ENCODE measurements at regions not wholly inside any gene's neighbourhood (a gene's known extent, or its start where the extent isn't known, plus 50 kb on each side); places are given as distances from the start of the nearest gene placed in this dataset.

DNA sequence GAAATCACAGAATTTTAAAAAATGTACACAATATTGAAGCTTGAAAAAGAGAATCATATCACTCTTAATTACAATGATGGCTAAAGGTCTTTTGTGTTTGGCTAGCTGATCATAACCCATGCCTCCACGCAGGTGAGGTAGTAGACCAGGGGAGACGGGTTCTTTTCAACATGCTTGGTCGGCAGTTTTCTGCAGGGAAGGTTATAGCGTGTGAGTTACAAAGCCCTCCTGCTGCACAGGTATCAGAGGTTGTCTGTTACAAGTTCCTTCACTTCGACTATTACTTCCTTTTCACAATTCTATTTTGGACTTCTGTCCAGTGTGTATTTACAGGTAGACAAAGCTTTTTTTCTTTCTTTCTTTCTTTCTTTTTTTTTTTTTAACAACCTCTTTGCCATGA, 127.1 kb upstream of the PRPS1L1 start:
- no peak overlapping the region for H3K4me3 ChIP-seq (ENCODE audit: low read depth, low read length, poor library complexity, severe bottlenecking)
- no TSS peak for BruUV-seq (replicated peaks)
- no peaks in the 10 kb centered on the region for H3K9me2 ChIP-seq (ENCODE audit: insufficient read depth, low read length)
- H3K79me2 ChIP-seq (ENCODE audit: insufficient read depth, low read depth, low read length), result no peaks in the 10 kb centered on the region
- no peaks in the 10 kb centered on the region for H3K4me1 ChIP-seq (ENCODE audit: insufficient read depth, low read length, poor library complexity, severe bottlenecking)
- ChIA-PET POLR2A (no interaction called here), CTCF (ENCODE audit: unreplicated experiment) (no interaction called here)
- no peaks in the 10 kb centered on the region for H3K9me3 ChIP-seq (ENCODE audit: low read length)
- intact Hi-C loops (cut with micrococcal nuclease; ENCODE audit: unreplicated experiment), result no loop called here
- H3K27ac ChIP-seq (ENCODE audit: low read depth, low read length, poor library complexity, severe bottlenecking), result no peak overlapping the region
- no peak for DNase-seq (ENCODE audit: low spot score)
- H3K36me3 ChIP-seq (ENCODE audit: insufficient read depth, low read length), result no peaks in the 10 kb centered on the region
- TF ChIP-seq CTCF (conservative IDR thresholded peaks at IDR 0.05; ENCODE audit: low read length), result no peak
- TF ChIP-seq EZH2phosphoT487 (IDR thresholded peaks at IDR 0.05; ENCODE audit: borderline replicate concordance, low read depth, low read length), result no peak
- H2AFZ ChIP-seq (ENCODE audit: low read length), result no peak overlapping the region
- no peaks in the 10 kb centered on the region for H4K20me1 ChIP-seq (ENCODE audit: insufficient read depth, low read length)
- H3K4me2 ChIP-seq (ENCODE audit: low read length), result no peak overlapping the region

DNA sequence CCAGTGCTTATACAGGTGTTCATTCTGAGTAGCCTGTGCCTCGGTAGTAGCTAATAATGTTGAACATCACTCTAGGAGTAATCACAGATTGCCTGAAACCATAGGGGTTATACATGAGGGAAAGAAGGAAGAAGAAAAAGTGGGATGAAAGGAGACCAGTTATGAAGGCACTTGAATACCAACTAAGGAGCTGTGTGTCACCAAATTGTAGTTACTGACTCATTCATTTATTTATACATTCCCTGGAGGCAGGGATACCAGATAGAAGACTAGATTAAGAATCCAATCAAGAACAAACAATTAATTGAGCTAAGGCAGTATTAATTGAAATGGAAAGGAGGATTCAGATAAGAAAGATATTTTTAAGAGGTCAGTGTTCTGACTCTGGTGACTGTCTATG, 129.6 kb upstream of the PRPS1L1 start:
- Histone ChIP-seq H3K4me3 (ENCODE audit: low read depth, low read length, poor library complexity, severe bottlenecking) (no peak overlapping the region), H3K9me2 (ENCODE audit: insufficient read depth, low read length) (no peaks in the 10 kb centered on the region), H3K9me3 (ENCODE audit: low read length) (no peaks in the 10 kb centered on the region), H3K4me1 (ENCODE audit: insufficient read depth, low read length, poor library complexity, severe bottlenecking) (no peaks in the 10 kb centered on the region), H3K4me2 (ENCODE audit: low read length) (no peak overlapping the region), H3K36me3 (ENCODE audit: insufficient read depth, low read length) (no peaks in the 10 kb centered on the region), H2AFZ (ENCODE audit: low read length) (no peak overlapping the region), H3K79me2 (ENCODE audit: insufficient read depth, low read depth, low read length) (no peaks in the 10 kb centered on the region), H3K27ac (ENCODE audit: low read depth, low read length, poor library complexity, severe bottlenecking) (no peak overlapping the region), H4K20me1 (ENCODE audit: insufficient read depth, low read length) (no peaks in the 10 kb centered on the region)
- ChIA-PET POLR2A (no interaction called here), CTCF (ENCODE audit: unreplicated experiment) (no interaction called here)
- no peak for TF ChIP-seq EZH2phosphoT487 (IDR thresholded peaks at IDR 0.05; ENCODE audit: borderline replicate concordance, low read depth, low read length)
- no peak for TF ChIP-seq CTCF (conservative IDR thresholded peaks at IDR 0.05; ENCODE audit: low read length)
- no peak for DNase-seq (ENCODE audit: low spot score)
- no TSS peak for BruUV-seq (replicated peaks)
- intact Hi-C loops (cut with micrococcal nuclease; ENCODE audit: unreplicated experiment), result no loop called here

DNA sequence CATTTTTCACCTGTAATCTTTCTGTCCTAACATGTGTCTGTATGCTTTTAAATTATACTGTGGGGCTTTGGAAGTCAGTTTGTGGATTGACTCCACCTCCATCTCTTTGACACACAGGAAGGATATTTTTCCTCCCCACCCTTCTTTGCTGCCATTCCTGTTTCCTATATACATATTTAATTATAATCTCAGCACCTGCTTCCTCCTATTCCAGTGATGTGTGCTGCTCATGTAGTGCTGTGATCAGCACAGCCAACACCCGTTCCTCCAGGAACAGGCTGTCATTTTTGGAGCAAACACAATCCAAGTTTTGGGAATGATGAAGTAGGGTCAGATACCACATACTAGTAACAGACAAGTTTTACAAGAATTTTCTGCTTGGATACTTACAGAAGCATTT, 135.0 kb upstream of the PRPS1L1 start:
- H3K4me3 ChIP-seq (ENCODE audit: low read depth, low read length, poor library complexity, severe bottlenecking), result no peak overlapping the region
- H4K20me1 ChIP-seq (ENCODE audit: insufficient read depth, low read length), result no peaks in the 10 kb centered on the region
- no peak overlapping the region for H3K27ac ChIP-seq (ENCODE audit: low read depth, low read length, poor library complexity, severe bottlenecking)
- H3K9me2 ChIP-seq (ENCODE audit: insufficient read depth, low read length), result no peaks in the 10 kb centered on the region
- no peaks in the 10 kb centered on the region for H3K4me1 ChIP-seq (ENCODE audit: insufficient read depth, low read length, poor library complexity, severe bottlenecking)
- BruUV-seq (replicated peaks), result no TSS peak
- ChIA-PET POLR2A (no interaction called here), CTCF (ENCODE audit: unreplicated experiment) (no interaction called here)
- H2AFZ ChIP-seq (ENCODE audit: low read length), result no peak overlapping the region
- no peaks in the 10 kb centered on the region for H3K9me3 ChIP-seq (ENCODE audit: low read length)
- DNase-seq (ENCODE audit: low spot score), result no peak
- no peaks in the 10 kb centered on the region for H3K79me2 ChIP-seq (ENCODE audit: insufficient read depth, low read depth, low read length)
- intact Hi-C loops (cut with micrococcal nuclease; ENCODE audit: unreplicated experiment), result no loop called here
- no peak overlapping the region for H3K4me2 ChIP-seq (ENCODE audit: low read length)
- no peak for TF ChIP-seq CTCF (conservative IDR thresholded peaks at IDR 0.05; ENCODE audit: low read length)
- TF ChIP-seq EZH2phosphoT487 (IDR thresholded peaks at IDR 0.05; ENCODE audit: borderline replicate concordance, low read depth, low read length), result no peak
- no peaks in the 10 kb centered on the region for H3K36me3 ChIP-seq (ENCODE audit: insufficient read depth, low read length)
